Spleen (tissue), 7 donors: ENCODE measurements at regions not wholly inside any gene's neighbourhood (a gene's known extent, or its start where the extent isn't known, plus 50 kb on each side); places are given as distances from the start of the nearest gene placed in this dataset.

Source experiments
- POLR2AphosphoS5 ChIP-seq, 3 donors: sonication (generic); formaldehyde crosslinking; IDR thresholded peaks; one replicate each; pipeline ENCODE4 v1.5.1; 2017; ENCODE audit warnings: antibody characterized with exemption in 3 of 3
- TF ChIP-seq, protein P1 (sequence below), 11 experiments: fragments of 200-600 bp in 7 of 11; fragments of 450-650 bp in 4 of 11; sonication (generic) in 4 of 11; IDR thresholded peaks in 8 of 11; conservative IDR thresholded peaks in 3 of 11; 1 replicate in 7 of 11; 2 replicates in 4 of 11; pipeline versions ENCODE4 v1.4.0 to v1.8.0; 2016 to 2021; ENCODE audit warnings: antibody characterized with exemption in 11 of 11, inconsistent platforms in 4 of 11, mild to moderate bottlenecking in 1 of 11
- donor health status: DM: no; HTN: no; CAD: no; lungs with moderate emphysema.
- donor health status: DM: no; HTN: no; CAD: no.
- donor health status: DM: no; HTN: no; CAD: no.

DNA sequence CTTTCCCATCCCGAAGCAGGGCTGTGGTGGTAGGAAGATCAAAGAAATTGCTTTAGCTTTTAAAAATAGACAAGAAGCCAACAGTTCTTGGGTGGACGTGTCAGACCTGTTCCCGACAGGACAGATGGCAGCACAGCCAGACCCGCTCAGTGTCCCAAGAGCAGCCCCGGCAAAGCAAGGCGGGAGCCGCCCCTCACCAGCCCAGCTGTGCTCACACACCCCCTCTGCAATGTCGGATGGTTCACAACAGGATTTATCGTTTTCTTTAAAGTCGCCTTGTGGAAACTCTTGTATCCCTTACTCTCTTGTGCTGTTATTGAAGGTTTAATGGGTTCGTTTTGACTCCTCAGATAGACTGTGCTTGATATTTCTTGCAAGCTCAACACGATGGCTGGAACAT, 302.4 kb downstream of the THBS2 start:
- TF ChIP-seq, protein P1, sequence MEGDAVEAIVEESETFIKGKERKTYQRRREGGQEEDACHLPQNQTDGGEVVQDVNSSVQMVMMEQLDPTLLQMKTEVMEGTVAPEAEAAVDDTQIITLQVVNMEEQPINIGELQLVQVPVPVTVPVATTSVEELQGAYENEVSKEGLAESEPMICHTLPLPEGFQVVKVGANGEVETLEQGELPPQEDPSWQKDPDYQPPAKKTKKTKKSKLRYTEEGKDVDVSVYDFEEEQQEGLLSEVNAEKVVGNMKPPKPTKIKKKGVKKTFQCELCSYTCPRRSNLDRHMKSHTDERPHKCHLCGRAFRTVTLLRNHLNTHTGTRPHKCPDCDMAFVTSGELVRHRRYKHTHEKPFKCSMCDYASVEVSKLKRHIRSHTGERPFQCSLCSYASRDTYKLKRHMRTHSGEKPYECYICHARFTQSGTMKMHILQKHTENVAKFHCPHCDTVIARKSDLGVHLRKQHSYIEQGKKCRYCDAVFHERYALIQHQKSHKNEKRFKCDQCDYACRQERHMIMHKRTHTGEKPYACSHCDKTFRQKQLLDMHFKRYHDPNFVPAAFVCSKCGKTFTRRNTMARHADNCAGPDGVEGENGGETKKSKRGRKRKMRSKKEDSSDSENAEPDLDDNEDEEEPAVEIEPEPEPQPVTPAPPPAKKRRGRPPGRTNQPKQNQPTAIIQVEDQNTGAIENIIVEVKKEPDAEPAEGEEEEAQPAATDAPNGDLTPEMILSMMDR (IDR thresholded peaks at IDR 0.05 in 8 of 11, conservative IDR thresholded peaks at IDR 0.05 in 3 of 11): no peak
- TF ChIP-seq POLR2AphosphoS5 (IDR thresholded peaks at IDR 0.05): no peak
